HG02981 (cell line): ENCODE measurements at regions not wholly inside any gene's neighbourhood (a gene's known extent, or its start where the extent isn't known, plus 50 kb on each side); places are given as distances from the start of the nearest gene placed in this dataset.
"Not testable (repeated sequence)": the region's sequence is repeated elsewhere in the genome, so short reads cannot be mapped to it uniquely, and the experiment has no call there.

Source experiments
- ATAC-seq: cut with Tn5 transposase; IDR thresholded peaks from one replicate; pipeline ENCODE4 v1.9.1; 2021; ENCODE audit warnings: mild to moderate bottlenecking, moderate library complexity; ENCODE audit not compliant: unreplicated experiment

GRCh38 chr21:27036736-27037301, 69.9 kb upstream of the ADAMTS5 start:
- no peak for ATAC-seq

- ATAC-seq = no peak
Measured at GRCh38 chr21:27035791-27036190, 68.9 kb upstream of the ADAMTS5 start.

GRCh38 chr21:27034796-27035195, 67.9 kb upstream of the ADAMTS5 start:
- no peak for ATAC-seq

GRCh38 chr21:27033471-27033870, 66.6 kb upstream of the ADAMTS5 start:
- ATAC-seq = no peak

DNA sequence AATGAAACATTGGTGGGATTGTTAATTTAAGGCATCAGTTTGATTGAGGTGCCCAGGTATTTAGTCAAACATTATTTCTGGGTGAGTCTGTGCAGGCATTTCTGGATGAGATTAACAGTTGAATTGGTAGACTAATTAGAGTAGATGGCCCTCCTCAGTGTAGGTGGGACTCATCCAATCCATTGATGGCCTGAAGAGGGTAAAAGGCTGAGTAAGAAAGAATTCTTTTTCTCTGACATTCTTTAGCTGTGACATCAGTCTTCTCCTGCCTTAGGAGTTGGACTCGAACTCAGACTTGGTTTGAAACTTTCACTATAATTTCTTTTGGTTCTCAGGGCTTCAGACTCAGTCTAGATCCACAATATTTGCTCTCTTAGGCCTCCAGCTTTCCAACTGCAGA, 59.6 kb upstream of the ADAMTS5 start:
- no peak for ATAC-seq

DNA sequence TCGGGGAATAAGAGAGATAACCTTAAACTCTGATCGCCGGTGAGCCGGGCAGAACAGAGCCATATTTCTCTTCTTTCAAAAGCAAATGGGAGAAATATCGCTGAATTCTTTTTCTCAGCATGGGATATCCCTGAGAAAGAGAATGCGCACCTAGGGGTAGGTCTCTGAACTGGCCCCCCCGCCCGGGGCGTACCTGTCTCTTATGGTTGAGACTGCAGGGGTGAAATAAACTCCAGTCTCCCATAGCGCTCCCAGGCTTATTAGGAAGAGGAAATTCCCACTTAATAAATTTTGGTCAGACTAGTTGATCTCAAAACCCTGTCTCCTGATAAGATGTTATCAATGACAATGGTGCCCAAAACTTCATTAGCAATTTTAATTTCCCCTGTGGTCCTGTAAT, 58.8 kb upstream of the ADAMTS5 start:
- ATAC-seq = not testable (repeated sequence)

DNA sequence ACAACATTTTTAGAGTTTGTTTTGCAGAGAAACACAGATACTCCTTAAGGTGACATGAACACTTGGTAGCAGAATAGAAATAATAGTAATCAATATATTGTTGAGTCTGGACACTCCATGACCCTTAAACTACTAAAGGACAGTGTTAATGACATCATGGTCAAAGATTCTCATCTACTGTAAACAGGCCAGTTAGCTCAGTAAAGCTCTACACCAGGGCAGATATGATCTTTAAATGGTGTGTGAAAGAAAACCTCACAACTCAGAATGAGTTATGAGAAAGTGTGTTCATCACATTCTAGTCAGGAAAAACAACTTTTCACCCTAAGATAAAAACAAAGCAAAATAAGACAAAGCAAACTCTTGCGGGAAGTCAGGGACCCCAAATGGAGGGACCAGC, 58.1 kb upstream of the ADAMTS5 start:
- ATAC-seq = no peak

GRCh38 chr21:27024301-27024700, 57.4 kb upstream of the ADAMTS5 start:
- ATAC-seq = no peak

DNA sequence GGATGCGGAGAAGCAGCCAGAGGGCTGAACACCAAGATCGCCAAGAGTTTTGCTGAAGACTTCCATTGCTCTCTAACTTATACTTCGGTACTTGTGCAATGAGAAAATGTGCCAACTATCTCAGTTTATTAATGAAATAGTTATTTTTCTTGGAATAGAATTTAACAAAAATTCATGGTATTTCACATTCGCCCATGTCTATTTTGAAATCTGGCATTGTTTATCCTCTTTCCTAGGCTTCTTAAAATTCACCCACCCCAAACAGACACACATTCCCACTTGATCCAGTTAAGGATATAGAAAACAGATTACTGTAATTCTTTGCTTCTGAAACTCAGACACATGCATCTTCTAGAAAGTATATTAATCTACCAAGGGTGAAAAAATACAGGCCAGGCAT, 56.3 kb upstream of the ADAMTS5 start:
- no peak for ATAC-seq

DNA sequence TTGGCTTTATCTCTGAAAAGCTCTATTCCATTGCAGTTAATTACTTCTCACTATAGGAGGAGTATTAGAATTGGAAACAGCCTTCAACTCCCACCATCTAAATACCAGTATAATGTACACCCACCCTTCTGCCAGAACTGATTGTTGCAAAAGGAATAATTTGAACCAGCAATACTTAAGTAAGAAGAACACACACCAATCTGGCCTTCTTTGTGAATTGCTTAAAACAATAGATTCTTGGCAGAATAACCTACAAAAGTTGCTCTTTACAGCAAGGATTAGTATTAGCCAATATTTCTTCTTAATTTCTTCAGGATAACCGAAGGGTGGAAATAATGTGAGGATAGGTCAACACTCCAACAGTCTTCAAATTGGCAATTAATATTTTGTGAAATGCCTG, 54.9 kb upstream of the ADAMTS5 start:
- ATAC-seq = no peak

DNA sequence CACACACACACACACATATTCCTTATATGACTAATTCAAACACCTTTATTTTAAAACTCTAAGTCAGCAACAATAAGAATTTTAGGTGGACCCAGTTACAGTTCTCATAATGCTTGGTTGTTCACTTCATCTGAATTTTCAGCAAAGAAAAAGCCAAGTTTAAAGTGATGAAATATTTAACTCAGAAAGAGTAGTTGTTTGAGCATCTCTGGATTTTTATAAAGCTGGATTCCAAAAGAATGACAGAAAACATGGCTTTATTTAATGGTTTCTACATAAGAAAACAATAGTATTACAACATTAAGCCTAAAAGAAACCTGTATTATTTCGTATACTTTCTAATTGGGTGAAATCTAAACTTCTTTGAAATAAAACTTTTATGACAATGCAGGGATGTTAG, 54.2 kb upstream of the ADAMTS5 start:
- no peak for ATAC-seq

DNA sequence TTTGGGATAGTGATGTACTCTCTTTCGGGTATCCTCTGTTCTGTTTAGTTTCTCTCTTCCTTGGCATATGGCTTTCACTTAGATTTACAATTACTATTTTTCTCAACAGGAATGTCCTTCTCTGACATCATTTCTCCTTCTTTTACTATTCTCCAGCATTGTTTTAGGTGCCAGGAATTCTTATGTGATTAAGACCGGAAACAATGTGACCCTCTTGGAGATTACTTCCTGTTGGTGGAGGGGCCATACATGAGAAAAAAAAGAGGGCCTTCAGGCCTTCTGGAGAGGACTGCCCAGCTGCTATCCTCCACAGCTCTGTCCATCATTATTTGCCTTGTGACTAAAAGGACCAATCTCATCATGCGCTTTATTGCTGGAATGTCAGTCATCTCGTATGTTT, 50.4 kb upstream of the ADAMTS5 start:
- ATAC-seq = no peak
